Fibroblast of pulmonary artery (primary cell): ENCODE measurements at regions not wholly inside any gene's neighbourhood (a gene's known extent, or its start where the extent isn't known, plus 50 kb on each side); places are given as distances from the start of the nearest gene placed in this dataset.

Experiments used
- DNase-seq: peaks from one replicate; pipeline ENCODE4 v3.0.0-alpha.2; 2010; ENCODE audit warnings: low read depth
- H3K4me3 ChIP-seq: replicated peaks from 2 replicates; pipeline ENCODE4 v1.5.1; 2011; ENCODE audit warnings: low read depth, mild to moderate bottlenecking, control low read depth, low read length, moderate library complexity
- CTCF ChIP-seq: IDR thresholded peaks from 2 replicates; pipeline ENCODE4 v1.5.1; 2011; ENCODE audit warnings: mild to moderate bottlenecking, control low read depth, low read length, inconsistent platforms; ENCODE audit errors: missing control alignments

DNA sequence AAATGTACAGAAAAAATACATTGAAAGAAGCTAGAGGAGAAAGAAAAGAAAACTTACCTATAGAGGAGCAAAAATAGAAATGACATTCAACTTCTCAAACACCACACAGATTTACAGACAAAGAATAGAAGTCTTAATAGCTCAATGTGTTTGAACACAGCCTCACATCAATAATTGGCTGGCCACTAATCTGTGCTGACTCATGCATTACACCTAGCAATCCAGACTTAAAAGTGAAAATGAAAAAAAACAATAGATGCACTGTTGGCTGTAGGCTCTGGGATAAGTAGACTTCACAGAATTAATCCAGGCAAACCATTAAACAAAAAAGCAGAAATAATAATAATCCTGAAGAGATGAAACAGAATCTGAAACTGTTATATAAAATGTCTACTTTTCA, 961.3 kb upstream of the CELF4 start:
- no peak for TF ChIP-seq CTCF
- no peak for DNase-seq
- no peak overlapping the region for H3K4me3 ChIP-seq

DNA sequence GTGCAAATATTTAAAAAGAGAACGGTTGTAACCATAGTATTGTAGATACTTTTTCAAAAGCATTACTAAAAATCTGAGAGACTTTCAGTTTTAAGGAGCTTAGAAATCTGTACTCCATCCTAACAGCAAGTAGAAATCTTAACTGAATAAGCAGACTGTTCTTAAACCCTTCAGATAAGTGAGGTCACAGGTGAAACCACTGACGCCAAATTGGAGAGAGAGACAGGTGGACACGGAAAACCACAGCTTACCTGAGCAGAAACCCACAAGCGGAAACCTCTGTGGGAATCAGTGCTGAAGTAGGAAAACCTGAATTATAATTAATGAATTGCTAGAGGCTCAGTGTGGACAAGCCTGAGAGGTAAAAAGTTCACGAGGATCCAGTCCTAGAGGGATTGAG, 959.4 kb upstream of the CELF4 start:
- DNase-seq = no peak
- TF ChIP-seq CTCF = no peak
- no peak overlapping the region for H3K4me3 ChIP-seq

DNA sequence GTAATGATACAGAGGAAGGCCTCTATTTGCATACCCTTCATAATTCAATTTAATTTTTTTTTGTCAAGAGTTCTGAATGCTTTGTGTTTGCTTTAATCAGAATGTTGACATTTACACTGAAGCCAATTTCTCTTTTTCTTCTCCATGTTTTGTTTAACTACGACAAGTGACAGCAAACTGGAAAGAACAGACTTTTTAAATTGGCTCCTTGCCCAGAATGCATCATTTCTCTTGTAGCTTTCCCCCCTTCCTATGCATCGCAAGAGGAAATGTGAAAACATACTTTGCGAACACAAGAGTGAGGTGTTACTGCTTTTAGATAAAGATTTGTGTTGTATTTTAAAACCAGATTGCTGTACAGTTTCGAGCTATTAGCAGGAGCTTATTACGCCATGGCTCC, 955.2 kb upstream of the CELF4 start:
- no peak for TF ChIP-seq CTCF
- no peak for DNase-seq
- no peak overlapping the region for H3K4me3 ChIP-seq

- no peak for TF ChIP-seq CTCF
- no peak overlapping the region for H3K4me3 ChIP-seq
- DNase-seq = no peak
Observed at GRCh38 chr18:38502539-38502938, 936.9 kb upstream of the CELF4 start.

- no peak for DNase-seq
Observed at GRCh38 chr18:38497266-38497665, 931.7 kb upstream of the CELF4 start.

GRCh38 chr18:38496222-38496793, 930.7 kb upstream of the CELF4 start:
- no peak overlapping the region for H3K4me3 ChIP-seq
- no peak for DNase-seq
- no peak for TF ChIP-seq CTCF

More at GRCh38 chr18:38497266-38497665, 931.7 kb upstream of the CELF4 start:
- no peak overlapping the region for H3K4me3 ChIP-seq
- no peak for TF ChIP-seq CTCF

- no peak for DNase-seq
- TF ChIP-seq CTCF = no peak
- no peak overlapping the region for H3K4me3 ChIP-seq
Observed at GRCh38 chr18:38494065-38494464, 928.5 kb upstream of the CELF4 start.
